C4-2B (cell line): ENCODE measurements at regions not wholly inside any gene's neighbourhood (a gene's known extent, or its start where the extent isn't known, plus 50 kb on each side); places are given as distances from the start of the nearest gene placed in this dataset.
"Not testable (repeated sequence)": the region's sequence is repeated elsewhere in the genome, so short reads cannot be mapped to it uniquely, and the experiment has no call there.

Source experiments
- CTCF ChIP-seq: fragments of 450-650 bp; conservative IDR thresholded peaks from 2 replicates; pipeline ENCODE4 v1.5.1; 2017; ENCODE audit warnings: mild to moderate bottlenecking
- ZFX ChIP-seq: fragments of 450-650 bp; IDR thresholded peaks from 2 replicates; pipeline ENCODE4 v1.6.1; 2017

- not testable (repeated sequence) for TF ChIP-seq CTCF, ZFX
Observed at GRCh38 chr14:106300951-106301510, 774.6 kb downstream of the TMEM121 start.
